Fibroblast of lung (primary cell): ENCODE measurements at regions not wholly inside any gene's neighbourhood (a gene's known extent, or its start where the extent isn't known, plus 50 kb on each side); places are given as distances from the start of the nearest gene placed in this dataset.

Source experiments
- EZH2 ChIP-seq: IDR thresholded peaks from 2 replicates; pipeline ENCODE4 v1.5.1; 2012; ENCODE audit warnings: low read length, control low read depth, mild to moderate bottlenecking; ENCODE audit errors: missing control alignments
- TF ChIP-seq, protein P1 (sequence below), 2 donors: IDR thresholded peaks in 1 of 2; conservative IDR thresholded peaks in 1 of 2; 1 replicate in 1 of 2; 2 replicates in 1 of 2; pipeline ENCODE4 v1.5.1; 2011 to 2012; ENCODE audit warnings: low read length in 2 of 2, control low read depth in 1 of 2, inconsistent platforms in 1 of 2, low read depth in 1 of 2, mild to moderate bottlenecking in 1 of 2

GRCh38 chr6:163904186-163904585, 489.7 kb downstream of the QKI start:
- TF ChIP-seq EZH2, result no peak
- TF ChIP-seq, protein P1, sequence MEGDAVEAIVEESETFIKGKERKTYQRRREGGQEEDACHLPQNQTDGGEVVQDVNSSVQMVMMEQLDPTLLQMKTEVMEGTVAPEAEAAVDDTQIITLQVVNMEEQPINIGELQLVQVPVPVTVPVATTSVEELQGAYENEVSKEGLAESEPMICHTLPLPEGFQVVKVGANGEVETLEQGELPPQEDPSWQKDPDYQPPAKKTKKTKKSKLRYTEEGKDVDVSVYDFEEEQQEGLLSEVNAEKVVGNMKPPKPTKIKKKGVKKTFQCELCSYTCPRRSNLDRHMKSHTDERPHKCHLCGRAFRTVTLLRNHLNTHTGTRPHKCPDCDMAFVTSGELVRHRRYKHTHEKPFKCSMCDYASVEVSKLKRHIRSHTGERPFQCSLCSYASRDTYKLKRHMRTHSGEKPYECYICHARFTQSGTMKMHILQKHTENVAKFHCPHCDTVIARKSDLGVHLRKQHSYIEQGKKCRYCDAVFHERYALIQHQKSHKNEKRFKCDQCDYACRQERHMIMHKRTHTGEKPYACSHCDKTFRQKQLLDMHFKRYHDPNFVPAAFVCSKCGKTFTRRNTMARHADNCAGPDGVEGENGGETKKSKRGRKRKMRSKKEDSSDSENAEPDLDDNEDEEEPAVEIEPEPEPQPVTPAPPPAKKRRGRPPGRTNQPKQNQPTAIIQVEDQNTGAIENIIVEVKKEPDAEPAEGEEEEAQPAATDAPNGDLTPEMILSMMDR (conservative IDR thresholded peaks at IDR 0.05 in 1 of 2, IDR thresholded peaks at IDR 0.05 in 1 of 2; ENCODE audit: low read depth in 1 of 2, low read length in 2 of 2), result no peak
